ENCODE measurements at regions not wholly inside any gene's neighbourhood (a gene's known extent, or its start where the extent isn't known, plus 50 kb on each side); places are given as distances from the start of the nearest gene placed in this dataset.
"Not testable (repeated sequence)": the region's sequence is repeated elsewhere in the genome, so short reads cannot be mapped to it uniquely, and the experiment has no call there.

- Histone ChIP-seq H3K27ac (no peak overlapping the region), H3K9me3 (ENCODE audit: severe bottlenecking) (no peaks in the 10 kb centered on the region), H3K36me3 (no peaks in the 10 kb centered on the region), H3K27me3 (ENCODE audit: insufficient read depth, low read depth, severe bottlenecking) (no peaks in the 10 kb centered on the region), H3K4me3 (ENCODE audit: low read depth, low read length) (no peak overlapping the region)
- no peak for DNase-seq
- TF ChIP-seq CTCF (IDR thresholded peaks at IDR 0.05; ENCODE audit: low read depth, low read length) = no peak
Observed at GRCh38 chr6:151179321-151179720, 60.4 kb upstream of the AKAP12 start.

GRCh38 chr6:151180330-151181048, 59.3 kb upstream of the AKAP12 start:
- Histone ChIP-seq H3K36me3 (no peaks in the 10 kb centered on the region), H3K4me3 (ENCODE audit: low read depth, low read length) (no peak overlapping the region), H3K27ac (no peak overlapping the region), H3K9me3 (ENCODE audit: severe bottlenecking) (no peaks in the 10 kb centered on the region), H3K27me3 (ENCODE audit: insufficient read depth, low read depth, severe bottlenecking) (no peaks in the 10 kb centered on the region)
- no peak for DNase-seq
- no peak for TF ChIP-seq CTCF (IDR thresholded peaks at IDR 0.05; ENCODE audit: low read depth, low read length)

GRCh38 chr6:151181706-151182363, 57.9 kb upstream of the AKAP12 start:
- Histone ChIP-seq H3K27ac (no peak overlapping the region), H3K36me3 (no peaks in the 10 kb centered on the region), H3K9me3 (ENCODE audit: severe bottlenecking) (no peaks in the 10 kb centered on the region), H3K27me3 (ENCODE audit: insufficient read depth, low read depth, severe bottlenecking) (no peaks in the 10 kb centered on the region), H3K4me3 (ENCODE audit: low read depth, low read length) (no peak overlapping the region)
- no peak for TF ChIP-seq CTCF (IDR thresholded peaks at IDR 0.05; ENCODE audit: low read depth, low read length)
- no peak for DNase-seq

GRCh38 chr6:151182958-151183357, 56.8 kb upstream of the AKAP12 start:
- not testable (repeated sequence) for H3K9me3 ChIP-seq (ENCODE audit: severe bottlenecking); DNase-seq; H3K27ac ChIP-seq; H3K4me3 ChIP-seq (ENCODE audit: low read depth, low read length); H3K27me3 ChIP-seq (ENCODE audit: insufficient read depth, low read depth, severe bottlenecking); H3K36me3 ChIP-seq

GRCh38 chr6:151185148-151185547, 54.6 kb upstream of the AKAP12 start:
- no peaks in the 10 kb centered on the region for H3K9me3 ChIP-seq (ENCODE audit: severe bottlenecking)
- H3K4me3 ChIP-seq (ENCODE audit: low read depth, low read length) = no peak overlapping the region
- TF ChIP-seq CTCF (IDR thresholded peaks at IDR 0.05; ENCODE audit: low read depth, low read length) = no peak
- no peak for DNase-seq
- no peaks in the 10 kb centered on the region for H3K27me3 ChIP-seq (ENCODE audit: insufficient read depth, low read depth, severe bottlenecking)
- no peak overlapping the region for H3K27ac ChIP-seq
- no peaks in the 10 kb centered on the region for H3K36me3 ChIP-seq

- DNase-seq = no peak
- H3K36me3 ChIP-seq = no peaks in the 10 kb centered on the region
- TF ChIP-seq CTCF (IDR thresholded peaks at IDR 0.05; ENCODE audit: low read depth, low read length) = no peak
- H3K9me3 ChIP-seq (ENCODE audit: severe bottlenecking) = no peaks in the 10 kb centered on the region
- no peak overlapping the region for H3K4me3 ChIP-seq (ENCODE audit: low read depth, low read length)
- no peaks in the 10 kb centered on the region for H3K27me3 ChIP-seq (ENCODE audit: insufficient read depth, low read depth, severe bottlenecking)
- no peak overlapping the region for H3K27ac ChIP-seq
Observed at GRCh38 chr6:151186306-151186705, 53.5 kb upstream of the AKAP12 start.

All from WERI-Rb-1 (cell line).